SKM-1 treated with dmso at 0.1 percent for 144 hours (cell line): ENCODE measurements at regions not wholly inside any gene's neighbourhood (a gene's known extent, or its start where the extent isn't known, plus 50 kb on each side); places are given as distances from the start of the nearest gene placed in this dataset.
A peak's percentile ranks its signal among the peaks of the same experiment; 100 is the strongest.

ENCODE experiments used
- DNase-seq: peaks from one replicate; lab custom pipeline; 2025; ENCODE audit not compliant: unreplicated experiment; lab: John Stamatoyannopoulos, UW

DNA sequence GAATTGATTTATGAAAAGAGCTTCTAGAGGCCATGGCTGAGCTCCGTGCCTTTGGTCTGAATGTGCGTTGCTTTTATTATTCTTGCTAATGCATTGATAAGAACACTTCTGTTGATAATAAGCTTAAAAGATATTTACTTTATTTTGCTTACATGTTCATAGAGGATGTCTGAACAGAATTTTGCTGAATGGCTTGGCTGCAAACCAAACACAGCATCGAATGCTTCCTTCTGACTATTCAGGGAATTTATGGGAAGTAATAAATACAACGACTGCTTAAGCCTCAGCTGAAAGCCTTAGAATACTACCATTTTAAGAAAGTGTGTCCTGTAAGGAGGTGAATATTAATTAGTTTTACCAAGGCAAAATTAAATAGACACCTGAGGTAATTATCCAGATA lies 643.5 kb upstream of the POT1 start:
- DNase-seq = no peak

GRCh38 chr7:125572414-125572813 lies 642.8 kb upstream of the POT1 start:
- no peak for DNase-seq

- DNase-seq = no peak
Measured at GRCh38 chr7:125568799-125569198, 639.2 kb upstream of the POT1 start.

GRCh38 chr7:125567686-125568085 lies 638.1 kb upstream of the POT1 start:
- DNase-seq = no peak

DNA sequence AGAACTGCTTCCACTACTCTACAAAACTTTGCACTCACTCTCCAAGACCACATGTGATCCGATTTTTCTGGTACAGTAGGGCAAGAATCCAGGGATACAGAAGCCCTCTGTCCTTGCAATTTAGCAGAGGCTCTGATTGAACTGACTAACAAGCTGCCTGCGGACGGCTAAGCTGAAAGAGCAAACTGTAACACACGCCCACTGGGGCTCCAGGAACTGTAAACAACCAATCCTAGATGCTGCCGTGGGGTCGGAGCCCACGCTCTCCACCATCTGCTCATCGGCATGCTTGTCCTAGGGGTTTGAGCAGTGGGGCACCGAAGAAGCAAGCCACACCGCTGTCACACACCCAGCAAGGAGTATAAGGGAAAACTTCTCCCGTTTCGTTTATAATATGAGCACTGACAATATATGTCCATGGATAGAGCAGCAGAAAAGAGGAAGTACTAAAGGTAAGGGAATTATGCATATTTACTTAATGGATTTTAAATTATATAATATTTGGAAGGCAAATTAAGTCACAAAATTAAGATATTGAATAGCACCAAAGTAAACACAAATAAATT lies 634.4 kb upstream of the POT1 start:
- no peak for DNase-seq

DNA sequence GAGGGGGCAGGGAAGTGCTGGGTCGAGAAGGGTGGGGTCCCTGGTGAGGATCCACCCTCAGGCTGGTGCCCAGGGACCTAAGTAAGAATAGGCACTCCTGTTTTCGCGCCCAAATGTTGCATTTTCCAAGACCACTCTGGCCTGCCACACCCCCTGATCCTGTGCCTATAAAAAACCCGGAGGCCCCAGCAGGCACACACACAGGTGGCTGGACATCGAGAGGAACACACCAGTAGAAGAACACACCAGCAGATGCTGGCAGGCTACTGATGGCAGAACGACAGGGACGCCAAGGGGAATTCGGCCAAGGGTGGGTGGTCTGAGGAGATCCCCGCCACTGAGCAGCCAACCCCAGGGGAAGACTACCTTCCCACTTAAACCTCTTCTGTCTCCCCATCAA lies 633.9 kb upstream of the POT1 start:
- no peak for DNase-seq

- peak; percentile 14 for DNase-seq
Measured at GRCh38 chr7:125561006-125561405, 631.4 kb upstream of the POT1 start.

DNA sequence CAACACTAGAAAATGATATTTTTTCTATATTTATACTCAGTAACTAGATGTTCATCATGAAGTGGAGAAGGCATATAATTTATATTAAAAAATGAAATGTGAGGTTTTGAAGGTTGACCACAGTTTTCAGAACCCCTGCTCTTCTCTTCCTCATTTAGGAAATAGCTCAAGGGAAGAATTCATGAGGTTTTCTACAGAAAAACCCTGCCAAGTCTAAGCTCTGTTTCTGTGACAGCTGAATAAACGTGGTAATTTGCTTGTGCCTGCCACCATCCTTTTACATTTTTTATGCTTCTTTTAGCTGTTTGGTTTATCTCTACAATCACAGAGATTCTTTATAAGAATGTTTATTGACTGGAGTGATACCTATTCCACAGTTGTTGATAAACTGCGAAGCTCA lies 630.3 kb upstream of the POT1 start:
- DNase-seq = no peak

- no peak for DNase-seq
Measured at GRCh38 chr7:125555916-125556315, 626.3 kb upstream of the POT1 start.

GRCh38 chr7:125551008-125551407 lies 621.4 kb upstream of the POT1 start:
- no peak for DNase-seq

DNA sequence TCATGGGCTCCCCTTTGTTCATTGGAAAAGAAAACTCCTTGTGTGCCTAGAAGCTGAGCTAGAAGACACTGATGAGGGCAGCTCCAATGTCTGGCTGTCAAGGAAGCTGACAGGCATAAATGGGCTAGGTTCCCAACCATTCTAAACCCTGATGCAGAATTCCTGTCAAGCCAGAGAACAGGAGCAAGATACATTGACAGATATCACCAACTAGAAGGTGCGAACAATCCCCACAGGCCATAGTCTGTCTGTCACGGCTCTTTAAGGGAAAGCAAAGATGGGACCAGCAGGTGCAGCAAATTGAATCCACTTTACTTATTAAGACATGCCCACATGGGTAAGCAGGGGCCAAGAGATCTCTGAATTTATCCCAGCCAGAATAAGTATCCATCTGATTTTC lies 617.9 kb upstream of the POT1 start:
- no peak for DNase-seq

- DNase-seq = no peak
Measured at GRCh38 chr7:125530553-125530952, 600.9 kb upstream of the POT1 start.

GRCh38 chr7:125529249-125529648 lies 599.6 kb upstream of the POT1 start:
- no peak for DNase-seq

DNA sequence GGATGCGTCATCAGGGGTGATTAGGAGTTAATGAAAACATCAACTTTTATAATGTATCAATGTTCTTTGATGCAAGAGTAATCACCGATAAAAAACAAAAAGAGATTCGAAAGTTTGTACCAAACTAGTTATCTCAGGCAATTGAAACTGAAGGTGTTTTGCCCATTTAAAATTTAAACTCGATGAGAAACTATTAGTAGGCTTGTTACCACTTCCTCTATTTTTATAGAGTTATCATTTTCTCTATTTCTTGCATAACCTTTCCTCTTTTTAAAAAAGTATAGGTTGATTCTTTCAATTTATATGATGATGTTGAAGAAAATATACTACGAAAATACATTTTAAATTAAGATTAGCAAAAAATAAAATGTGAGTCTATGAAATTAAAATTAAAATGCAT lies 597.3 kb upstream of the POT1 start:
- no peak for DNase-seq

DNA sequence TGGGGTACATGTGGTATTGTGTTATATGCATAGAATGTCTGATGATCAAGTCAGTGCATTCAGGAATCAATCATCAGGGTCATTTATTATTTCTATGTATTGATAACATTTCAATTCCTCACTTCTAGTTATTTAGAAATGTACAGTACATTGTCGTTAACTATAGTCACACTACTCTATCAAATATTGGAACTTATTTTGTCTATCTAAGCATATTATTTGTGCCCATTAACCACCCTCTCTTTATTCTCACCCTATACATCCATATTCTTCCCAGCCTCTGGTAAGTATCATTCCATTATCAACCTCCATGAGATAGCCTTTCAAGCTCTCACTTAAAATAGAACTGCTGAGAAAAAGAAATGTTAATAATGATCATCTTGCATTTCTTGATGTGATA lies 596.5 kb upstream of the POT1 start:
- DNase-seq = no peak

- DNase-seq = no peak
Measured at GRCh38 chr7:125516194-125516593, 586.6 kb upstream of the POT1 start.

GRCh38 chr7:125512373-125512772 lies 582.7 kb upstream of the POT1 start:
- no peak for DNase-seq

GRCh38 chr7:125511310-125511709 lies 581.7 kb upstream of the POT1 start:
- DNase-seq = no peak

DNA sequence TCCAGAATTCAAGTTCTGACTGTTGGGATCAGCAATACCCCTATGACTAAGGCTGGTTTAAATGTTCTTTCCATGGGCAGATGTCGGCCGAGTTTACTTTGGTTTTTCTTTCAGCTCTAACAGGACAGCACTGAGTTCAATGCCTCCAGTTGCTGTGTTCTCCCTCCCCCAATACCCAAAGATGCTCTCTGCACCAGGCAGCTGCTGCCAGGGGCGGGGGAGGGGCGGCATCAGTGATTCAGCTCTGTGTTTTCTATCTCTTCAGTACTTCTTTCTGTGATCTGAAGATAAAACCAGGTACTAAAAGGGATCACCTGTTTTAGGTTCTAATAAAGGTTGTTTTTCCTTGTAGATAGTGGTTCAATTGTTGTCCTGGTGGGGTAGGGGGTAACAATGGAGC lies 576.7 kb upstream of the POT1 start:
- DNase-seq = no peak

- DNase-seq = no peak
Measured at GRCh38 chr7:125504848-125505247, 575.2 kb upstream of the POT1 start.

DNA sequence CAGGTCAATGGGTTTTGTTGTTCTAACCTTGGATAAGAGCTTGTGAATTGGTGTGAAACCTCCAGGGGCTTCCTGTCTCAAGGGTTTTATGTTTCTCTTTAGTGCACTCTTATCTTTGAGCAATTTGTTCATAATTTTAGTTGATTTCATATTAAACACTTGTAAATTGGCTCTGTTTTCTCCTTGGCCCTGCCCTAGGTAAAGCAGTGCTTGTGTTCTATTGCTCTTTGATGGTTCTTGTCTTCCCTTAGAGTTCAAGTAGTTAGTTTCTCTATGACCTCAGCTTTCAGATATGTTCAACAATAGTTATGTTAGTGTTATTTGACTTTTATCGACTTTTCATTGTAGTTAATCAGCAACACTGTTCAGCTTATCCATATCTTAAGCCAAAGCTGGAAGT lies 566.4 kb upstream of the POT1 start:
- no peak for DNase-seq

DNA sequence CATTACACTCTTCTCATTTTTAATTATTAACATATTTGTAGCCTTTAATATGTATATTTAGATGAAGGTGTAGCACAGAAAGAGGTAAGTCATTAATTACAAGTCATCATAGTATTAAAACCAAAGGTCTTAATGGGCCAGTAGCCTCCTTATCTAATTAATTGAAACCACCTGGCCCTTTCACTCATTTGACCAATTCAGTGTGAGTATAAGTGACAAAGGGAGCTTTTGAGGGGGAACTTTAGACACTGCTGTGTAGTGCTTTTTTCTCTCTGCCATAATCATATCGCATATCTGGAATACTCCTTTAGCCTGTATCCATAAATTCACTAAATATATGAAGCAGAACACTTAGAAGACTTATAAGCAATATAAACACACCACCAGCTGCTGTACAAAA lies 562.9 kb upstream of the POT1 start:
- no peak for DNase-seq

- no peak for DNase-seq
Measured at GRCh38 chr7:125491137-125491536, 561.5 kb upstream of the POT1 start.

GRCh38 chr7:125490167-125490566 lies 560.5 kb upstream of the POT1 start:
- no peak for DNase-seq
